ENCODE measurements at regions not wholly inside any gene's neighbourhood (a gene's known extent, or its start where the extent isn't known, plus 50 kb on each side); places are given as distances from the start of the nearest gene placed in this dataset.

- TF ChIP-seq CTCF (IDR thresholded peaks at IDR 0.05; ENCODE audit: poor library complexity) (no peak), EZH2 (IDR thresholded peaks at IDR 0.05; ENCODE audit: borderline replicate concordance) (no peak), EZH2phosphoT487 (IDR thresholded peaks at IDR 0.05; ENCODE audit: low read depth, severe bottlenecking, unreplicated experiment) (no peak)
These were observed 1093.6 kb upstream of the B3GALT2 start for GRCh38 chr1:194279975-194280374.
